ENCODE measurements at regions not wholly inside any gene's neighbourhood (a gene's known extent, or its start where the extent isn't known, plus 50 kb on each side); places are given as distances from the start of the nearest gene placed in this dataset.

DNA sequence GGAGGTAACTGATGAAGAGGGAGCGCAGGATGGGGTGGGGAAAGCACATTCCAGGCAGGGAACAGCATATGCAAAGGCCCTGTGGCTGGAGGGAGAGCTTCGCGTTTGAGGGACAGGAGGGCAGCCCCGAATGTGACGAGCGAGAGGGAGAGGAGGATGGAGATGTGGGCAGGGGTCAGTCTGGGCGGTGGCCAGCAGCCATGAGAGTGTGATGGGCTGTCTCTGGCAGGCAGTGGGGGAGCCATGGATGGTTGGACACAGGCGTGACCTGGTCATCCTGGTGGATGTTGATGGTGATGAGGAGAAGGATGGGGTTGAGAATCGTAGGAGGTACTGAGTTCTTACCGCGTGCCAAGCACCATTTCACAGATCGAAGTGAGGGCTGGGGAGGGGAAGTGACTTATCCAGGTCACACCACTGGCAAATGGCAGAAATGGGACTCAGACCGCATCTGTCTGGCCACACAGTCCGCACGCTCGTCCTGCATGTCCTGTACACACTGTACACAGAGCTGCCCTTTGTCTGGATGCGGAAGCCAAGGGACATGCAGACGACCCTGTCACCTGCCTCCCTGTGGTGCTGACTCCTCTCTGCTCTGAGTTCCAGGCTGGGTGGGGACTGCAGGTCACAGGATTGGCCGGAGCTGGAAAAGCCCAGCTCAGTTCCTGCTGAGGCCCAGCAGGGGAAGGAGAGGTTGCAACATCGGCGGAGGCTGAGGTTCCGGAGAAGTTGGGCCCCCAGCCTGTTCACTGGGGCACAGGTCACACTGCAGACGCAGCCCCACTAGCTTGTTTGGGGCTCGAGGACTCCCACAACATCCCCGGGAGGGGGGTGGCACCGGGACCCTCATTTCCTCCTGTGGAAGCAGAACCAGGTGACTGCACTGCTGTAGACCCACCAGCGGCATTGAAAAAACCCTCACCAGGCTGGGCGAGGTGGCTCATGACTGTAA lies 165.6 kb upstream of the IER5L start:
- TF ChIP-seq, protein P1, sequence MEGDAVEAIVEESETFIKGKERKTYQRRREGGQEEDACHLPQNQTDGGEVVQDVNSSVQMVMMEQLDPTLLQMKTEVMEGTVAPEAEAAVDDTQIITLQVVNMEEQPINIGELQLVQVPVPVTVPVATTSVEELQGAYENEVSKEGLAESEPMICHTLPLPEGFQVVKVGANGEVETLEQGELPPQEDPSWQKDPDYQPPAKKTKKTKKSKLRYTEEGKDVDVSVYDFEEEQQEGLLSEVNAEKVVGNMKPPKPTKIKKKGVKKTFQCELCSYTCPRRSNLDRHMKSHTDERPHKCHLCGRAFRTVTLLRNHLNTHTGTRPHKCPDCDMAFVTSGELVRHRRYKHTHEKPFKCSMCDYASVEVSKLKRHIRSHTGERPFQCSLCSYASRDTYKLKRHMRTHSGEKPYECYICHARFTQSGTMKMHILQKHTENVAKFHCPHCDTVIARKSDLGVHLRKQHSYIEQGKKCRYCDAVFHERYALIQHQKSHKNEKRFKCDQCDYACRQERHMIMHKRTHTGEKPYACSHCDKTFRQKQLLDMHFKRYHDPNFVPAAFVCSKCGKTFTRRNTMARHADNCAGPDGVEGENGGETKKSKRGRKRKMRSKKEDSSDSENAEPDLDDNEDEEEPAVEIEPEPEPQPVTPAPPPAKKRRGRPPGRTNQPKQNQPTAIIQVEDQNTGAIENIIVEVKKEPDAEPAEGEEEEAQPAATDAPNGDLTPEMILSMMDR (IDR thresholded peaks at IDR 0.05): no peak
- WGBS, 2 donors: 76% methylated on average over 28 of the region's 28 CpGs
- no peaks in the 10 kb centered on the region for H3K36me3 ChIP-seq
- DNase-seq: peak in 2 of 6 donors; percentile 50 to 71
- H3K27ac ChIP-seq: peak overlapping the region in 2 of 4 donors; percentile 44 to 53
- H3K27me3 ChIP-seq: no peaks in the 10 kb centered on the region
- peak in 3 of 4 donors; percentile 58 to 67 (median 60) for ATAC-seq
- H3K9me3 ChIP-seq: no peaks in the 10 kb centered on the region
- no peak overlapping the region for H3K4me3 ChIP-seq
- no peaks in the 10 kb centered on the region for H3K4me1 ChIP-seq
- intact Hi-C loops (cut with DNase I): no loop called here
- no peak for FAIRE-seq

DNA sequence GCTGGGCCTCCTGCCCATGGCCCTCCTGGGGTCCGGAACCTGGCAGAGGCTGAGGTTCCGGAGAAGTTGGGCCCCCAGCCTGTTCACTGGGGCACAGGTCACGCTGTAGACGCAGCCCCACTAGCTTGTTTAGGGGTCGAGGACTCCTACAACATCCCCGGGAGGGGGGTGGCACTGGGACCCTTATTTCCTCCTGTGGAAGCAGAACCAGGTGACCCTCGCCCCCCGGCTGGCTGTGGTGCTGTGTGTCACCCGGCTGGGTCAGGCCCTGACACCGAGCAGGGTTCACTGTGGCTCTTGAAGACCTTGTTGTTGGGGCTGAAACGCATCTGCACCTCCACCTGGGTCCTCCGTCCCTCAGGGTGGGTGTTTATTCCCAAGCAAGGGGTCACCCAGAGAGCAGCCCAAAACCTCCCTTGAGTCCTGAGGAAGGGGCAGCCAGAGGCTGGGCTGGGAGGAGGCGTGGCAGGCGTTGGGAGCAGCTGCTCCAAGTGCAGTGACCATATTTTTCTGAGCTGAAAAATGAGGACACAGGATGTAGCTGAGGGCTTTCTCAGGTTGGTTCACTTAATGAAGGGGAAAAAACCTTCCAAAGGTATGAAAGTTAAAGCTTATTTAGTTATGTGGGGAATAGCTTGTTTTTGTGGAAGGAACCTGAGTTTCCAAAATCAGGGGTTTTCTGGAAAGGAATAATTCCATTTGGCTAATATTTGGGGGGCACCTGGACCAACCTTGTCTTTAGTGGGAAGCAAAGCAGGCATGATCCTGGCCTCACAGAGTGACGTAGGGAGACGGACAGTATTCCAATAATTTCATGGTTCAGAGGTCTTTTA lies 164.7 kb upstream of the IER5L start:
- DNase-seq: peak in 1 of 6 donors; percentile 54
- no peak overlapping the region for H3K4me3 ChIP-seq
- FAIRE-seq: no peak
- H3K4me1 ChIP-seq: no peaks in the 10 kb centered on the region
- no peaks in the 10 kb centered on the region for H3K9me3 ChIP-seq
- no peaks in the 10 kb centered on the region for H3K36me3 ChIP-seq
- peak overlapping the region in 2 of 4 donors; percentile 44 to 53 for H3K27ac ChIP-seq
- intact Hi-C loops (cut with DNase I): no loop called here
- 83 to 88% methylated on average over 15 to 16 of the region's 16 CpGs for WGBS, 2 donors
- TF ChIP-seq, protein P1 (IDR thresholded peaks at IDR 0.05): no peak
- H3K27me3 ChIP-seq: no peaks in the 10 kb centered on the region
- no peak for ATAC-seq

DNA sequence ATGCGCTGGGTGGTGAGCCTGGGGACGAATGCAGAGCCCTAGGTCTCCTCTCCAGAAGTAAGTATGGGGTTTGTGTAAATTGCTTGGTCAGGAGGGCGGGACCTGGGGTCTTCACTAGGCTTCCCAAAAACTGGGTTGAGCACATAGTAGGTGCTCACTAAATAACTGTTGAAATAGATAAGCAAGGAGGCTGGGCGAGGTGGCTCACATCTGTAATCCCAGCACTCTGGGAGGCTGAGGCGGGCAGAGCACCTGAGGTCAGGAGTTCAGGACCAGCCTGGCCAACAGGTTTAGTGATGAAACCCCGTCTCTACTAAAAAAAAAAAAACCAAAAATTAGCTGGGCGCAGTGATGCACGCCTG lies 163.9 kb upstream of the IER5L start:
- H3K27ac ChIP-seq: no peak overlapping the region
- ATAC-seq (no peak), FAIRE-seq (no peak), DNase-seq (no peak)
- no peaks in the 10 kb centered on the region for H3K9me3 ChIP-seq
- no peaks in the 10 kb centered on the region for H3K36me3 ChIP-seq
- no peaks in the 10 kb centered on the region for H3K27me3 ChIP-seq
- H3K4me1 ChIP-seq: no peaks in the 10 kb centered on the region
- WGBS, 2 donors: 89 to 96% methylated on average over 8 of the region's 8 CpGs
- TF ChIP-seq, protein P1 (IDR thresholded peaks at IDR 0.05): no peak
- no peak overlapping the region for H3K4me3 ChIP-seq
- intact Hi-C loops (cut with DNase I): no loop called here

DNA sequence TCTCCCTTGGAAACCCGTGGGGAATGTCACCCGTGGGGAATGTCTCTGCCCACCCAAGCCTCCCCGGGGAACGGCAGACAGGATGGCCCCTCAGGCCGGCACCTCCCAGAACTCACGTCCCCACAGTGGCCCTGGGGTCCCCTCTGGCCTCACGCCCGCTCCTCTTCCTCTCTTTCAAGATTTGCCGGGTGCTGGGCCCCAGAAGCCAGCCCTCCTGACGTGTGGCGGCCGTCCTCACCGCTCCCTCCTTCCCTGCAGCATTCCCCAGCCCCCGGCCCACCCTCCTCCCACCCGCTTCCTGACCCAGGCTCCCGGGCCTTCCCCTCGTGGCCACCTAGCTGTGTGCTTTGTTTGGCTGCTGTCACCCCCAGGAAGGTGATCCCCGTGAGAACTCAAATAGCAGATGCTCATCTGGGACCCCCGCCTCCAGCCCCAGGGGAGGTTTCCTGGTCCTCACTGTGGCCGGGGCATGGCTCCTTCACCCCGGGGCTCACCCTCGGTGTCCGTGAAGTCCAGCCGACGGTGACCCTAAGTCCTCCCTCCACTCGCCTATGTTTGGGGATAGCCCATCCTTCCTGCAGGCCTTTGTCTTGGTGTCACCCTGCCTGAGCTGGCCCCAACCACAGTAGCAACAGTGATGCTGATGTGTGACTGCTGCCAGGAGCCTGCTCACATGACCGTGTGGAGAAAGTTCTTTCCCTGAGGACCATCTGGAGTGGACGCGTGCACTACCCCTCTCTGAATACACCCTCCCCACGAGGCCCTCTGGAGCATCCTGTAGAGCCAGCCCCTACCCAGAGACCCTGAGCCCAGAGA lies 163.3 kb upstream of the IER5L start:
- H3K27ac ChIP-seq: no peak overlapping the region
- H3K9me3 ChIP-seq: no peaks in the 10 kb centered on the region
- H3K4me1 ChIP-seq: peaks cover 0 to 3% (median 0%) of the 10 kb centered on the region in 3 donors
- FAIRE-seq (no peak), DNase-seq (no peak), ATAC-seq (no peak)
- no peaks in the 10 kb centered on the region for H3K36me3 ChIP-seq
- H3K27me3 ChIP-seq: no peaks in the 10 kb centered on the region
- TF ChIP-seq, protein P1 (IDR thresholded peaks at IDR 0.05): no peak
- intact Hi-C loops (cut with DNase I): no loop called here
- WGBS, 2 donors: 79 to 80% methylated on average over 29 to 30 of the region's 30 CpGs
- no peak overlapping the region for H3K4me3 ChIP-seq
